ENCODE measurements at regions not wholly inside any gene's neighbourhood (a gene's known extent, or its start where the extent isn't known, plus 50 kb on each side); places are given as distances from the start of the nearest gene placed in this dataset.

GRCh38 chr4:31655328-31655727 lies 935.2 kb downstream of the PCDH7 start:
- Mint-ChIP-seq H3K36me3 (no peaks in the 10 kb centered on the region), H3K4me3 (no peak overlapping the region), H3K9me3 (no peaks in the 10 kb centered on the region), H3K27ac (no peak overlapping the region), H3K27me3 (ENCODE audit: low read depth in 3 of 3) (no peaks in the 10 kb centered on the region), H3K4me1 (no peaks in the 10 kb centered on the region)
- no peak overlapping the region for H3K4me2 ChIP-seq (replicated peaks; ENCODE audit: extremely low read depth, low read length, poor library complexity, severe bottlenecking)
- no peak for DNase-seq
- no peaks in the 10 kb centered on the region for H3K36me3 ChIP-seq (replicated peaks in 1 of 2; ENCODE audit: control insufficient read depth in 1 of 2, insufficient read depth in 2 of 2, low read length in 2 of 2)
- no peak overlapping the region for H3K27ac ChIP-seq (ENCODE audit: low read depth in 1 of 2, low read length in 2 of 2)
- intact Hi-C loops (cut with micrococcal nuclease) = no loop called here
- H4K20me1 ChIP-seq (ENCODE audit: insufficient read depth, low read length) = no peaks in the 10 kb centered on the region
- no peaks in the 10 kb centered on the region for H3K4me1 ChIP-seq (ENCODE audit: control insufficient read depth in 1 of 2, insufficient read depth in 2 of 2, low read length in 2 of 2)
- H3K9ac ChIP-seq (ENCODE audit: insufficient read depth, low read length, poor library complexity, severe bottlenecking) = no peak overlapping the region
- no peak overlapping the region for H2AFZ ChIP-seq (ENCODE audit: insufficient read depth, low read depth, low read length, poor library complexity, severe bottlenecking)
- no peaks in the 10 kb centered on the region for H3K27me3 ChIP-seq (ENCODE audit: control insufficient read depth in 2 of 2, insufficient read depth in 2 of 2, low read length in 2 of 2)
- no peaks in the 10 kb centered on the region for H3K79me2 ChIP-seq (ENCODE audit: insufficient read depth, low read length)
- no peak for TF ChIP-seq CTCF (IDR thresholded peaks at IDR 0.05)
- H3K9me3 ChIP-seq (replicated peaks in 1 of 2; ENCODE audit: control insufficient read depth in 1 of 2, insufficient read depth in 1 of 2, low read length in 2 of 2) = no peaks in the 10 kb centered on the region
- H3K4me3 ChIP-seq (replicated peaks in 1 of 3; ENCODE audit: low read depth in 2 of 3, low read length in 3 of 3) = no peak overlapping the region

- Histone ChIP-seq H3K9me3 (replicated peaks in 1 of 2; ENCODE audit: control insufficient read depth in 1 of 2, insufficient read depth in 1 of 2, low read length in 2 of 2) (no peaks in the 10 kb centered on the region), H3K79me2 (ENCODE audit: insufficient read depth, low read length) (no peaks in the 10 kb centered on the region), H3K36me3 (replicated peaks in 1 of 2; ENCODE audit: control insufficient read depth in 1 of 2, insufficient read depth in 2 of 2, low read length in 2 of 2) (no peaks in the 10 kb centered on the region), H3K4me2 (replicated peaks; ENCODE audit: extremely low read depth, low read length, poor library complexity, severe bottlenecking) (no peak overlapping the region), H4K20me1 (ENCODE audit: insufficient read depth, low read length) (no peaks in the 10 kb centered on the region), H3K4me1 (ENCODE audit: control insufficient read depth in 1 of 2, insufficient read depth in 2 of 2, low read length in 2 of 2) (no peaks in the 10 kb centered on the region), H2AFZ (ENCODE audit: insufficient read depth, low read depth, low read length, poor library complexity, severe bottlenecking) (no peak overlapping the region), H3K27me3 (ENCODE audit: control insufficient read depth in 2 of 2, insufficient read depth in 2 of 2, low read length in 2 of 2) (no peaks in the 10 kb centered on the region), H3K27ac (ENCODE audit: low read depth in 1 of 2, low read length in 2 of 2) (no peak overlapping the region), H3K4me3 (replicated peaks in 1 of 3; ENCODE audit: low read depth in 2 of 3, low read length in 3 of 3) (no peak overlapping the region), H3K9ac (ENCODE audit: insufficient read depth, low read length, poor library complexity, severe bottlenecking) (no peak overlapping the region)
- DNase-seq = no peak
- no peaks in the 10 kb centered on the region for H3K27me3 Mint-ChIP-seq (ENCODE audit: low read depth in 3 of 3)
- H3K4me1 Mint-ChIP-seq = no peaks in the 10 kb centered on the region
- H3K36me3 Mint-ChIP-seq = no peaks in the 10 kb centered on the region
- WGBS (ENCODE audit: insufficient coverage) = no CpG with 5 or more reads among the region's 5 CpGs
- no peak for TF ChIP-seq CTCF (IDR thresholded peaks at IDR 0.05)
- H3K27ac Mint-ChIP-seq = no peak overlapping the region
- H3K4me3 Mint-ChIP-seq = no peak overlapping the region
- intact Hi-C loops (cut with micrococcal nuclease) = no loop called here
- no peaks in the 10 kb centered on the region for H3K9me3 Mint-ChIP-seq
Observed at GRCh38 chr4:31657859-31658570, 937.8 kb downstream of the PCDH7 start.
